K562 (cell line): ENCODE measurements at regions not wholly inside any gene's neighbourhood (a gene's known extent, or its start where the extent isn't known, plus 50 kb on each side); places are given as distances from the start of the nearest gene placed in this dataset.

Experiments used
- CHD2 ChIP-seq: IDR thresholded peaks from 2 replicates; pipeline ENCODE4 v1.6.1; 2011; ENCODE audit warnings: low read depth, low read length
- CTCF ChIP-seq, 3 experiments: IDR thresholded peaks in 2 of 3; conservative IDR thresholded peaks in 1 of 3; 2 replicates each; pipeline ENCODE4 v1.5.1; 2011 to 2012; ENCODE audit warnings: low read length in 3 of 3, mild to moderate bottlenecking in 3 of 3, control low read depth in 2 of 3, improper control_type of control experiment in 1 of 3, inconsistent platforms in 1 of 3, low read depth in 1 of 3, mixed read lengths in 1 of 3, moderate library complexity in 1 of 3; ENCODE audit not compliant: insufficient read depth in 2 of 3
- EZH2 ChIP-seq: IDR thresholded peaks from 2 replicates; pipeline ENCODE4 v1.6.1; 2012; ENCODE audit warnings: low read depth, mild to moderate bottlenecking, inconsistent platforms, low read length, borderline replicate concordance
- LEF1 ChIP-seq: fragments of 450-650 bp; IDR thresholded peaks from 2 replicates; pipeline ENCODE4 v1.6.1; 2016; ENCODE audit warnings: mild to moderate bottlenecking
- POLR2AphosphoS5 ChIP-seq: IDR thresholded peaks from 2 replicates; pipeline ENCODE4 v1.6.1; 2011; ENCODE audit warnings: mild to moderate bottlenecking, low read depth, low read length, moderate library complexity; ENCODE audit not compliant: control insufficient read depth, insufficient read depth
- ZNF436 ChIP-seq: fragments of 250-450, 450-650 bp; sonication (Bioruptor Pico); formaldehyde crosslinking; IDR thresholded peaks from 2 replicates; pipeline ENCODE4 v1.7.0; 2020; ENCODE audit warnings: mild to moderate bottlenecking

DNA sequence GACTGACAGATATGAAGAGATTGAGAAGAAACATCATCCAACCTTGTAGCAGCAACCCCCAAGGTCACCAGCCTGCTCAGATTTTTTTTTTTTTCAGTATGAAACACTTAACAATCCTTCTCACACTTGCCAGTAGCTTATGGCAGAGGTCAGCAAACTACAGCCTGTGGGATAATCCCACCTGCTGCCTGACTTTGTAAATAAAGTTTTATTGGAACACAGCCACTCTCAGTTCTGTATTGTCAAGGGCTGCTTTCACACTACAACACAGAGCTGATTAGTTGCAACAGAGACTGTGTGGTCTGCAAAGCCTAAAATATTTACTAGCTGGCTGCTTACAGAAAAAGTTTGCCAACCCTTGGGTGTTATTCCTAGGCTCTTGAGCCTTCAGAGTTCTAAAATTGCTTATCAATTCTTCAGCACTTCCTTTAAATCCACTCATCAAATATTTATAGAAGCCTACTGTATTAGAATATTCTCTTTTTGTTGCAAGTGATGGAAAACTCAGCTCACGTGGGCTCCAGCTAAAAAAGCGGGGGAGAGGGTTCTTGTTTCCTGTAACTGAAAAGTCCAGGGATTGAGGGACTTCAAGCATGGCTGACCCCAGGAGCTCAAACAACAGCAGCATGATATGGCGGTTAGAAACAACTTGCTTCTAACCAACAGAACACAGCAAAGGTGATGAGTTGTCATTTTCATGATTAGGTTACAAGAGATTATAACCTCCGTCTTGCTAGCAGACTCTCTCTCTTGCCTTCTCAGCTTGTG lies 246.1 kb downstream of the SHQ1 start:
- TF ChIP-seq CTCF (IDR thresholded peaks at IDR 0.05 in 2 of 3, conservative IDR thresholded peaks at IDR 0.05 in 1 of 3; ENCODE audit: insufficient read depth in 2 of 3, low read depth in 1 of 3, low read length in 3 of 3) (no peak), LEF1 (no peak), CHD2 (no peak), ZNF436 (CRISPR knock-in tag) (no peak), POLR2AphosphoS5 (no peak), EZH2 (no peak)
